ENCODE measurements at regions not wholly inside any gene's neighbourhood (a gene's known extent, or its start where the extent isn't known, plus 50 kb on each side); places are given as distances from the start of the nearest gene placed in this dataset.
A peak's percentile ranks its signal among the peaks of the same experiment; 100 is the strongest.

- Histone ChIP-seq H3K27me3 (ENCODE audit: control insufficient read depth, insufficient read depth, low read length) (no peaks in the 10 kb centered on the region), H3K4me3 (ENCODE audit: low read depth, low read length) (no peak overlapping the region), H3K9me3 (ENCODE audit: control insufficient read depth, insufficient read depth, low read length) (no peaks in the 10 kb centered on the region), H3K27ac (ENCODE audit: low read depth, low read length) (no peak overlapping the region), H3K4me1 (ENCODE audit: control insufficient read depth, insufficient read depth, low read length) (no peaks in the 10 kb centered on the region), H3K36me3 (ENCODE audit: control insufficient read depth, insufficient read depth, low read length) (no peaks in the 10 kb centered on the region)
- DNase-seq (ENCODE audit: low read depth in 4 of 6, low spot score in 6 of 6), result no peak
- WGBS (ENCODE audit: insufficient coverage), result 62% methylated on average over 4 of the region's 4 CpGs
These were observed 100.8 kb upstream of the CD180 start for GRCh38 chr5:67297376-67297775.

GRCh38 chr5:67294266-67294938 lies 97.8 kb upstream of the CD180 start:
- no peak for DNase-seq (ENCODE audit: low read depth in 4 of 6, low spot score in 6 of 6)
- H3K36me3 ChIP-seq (ENCODE audit: control insufficient read depth, insufficient read depth, low read length), result no peaks in the 10 kb centered on the region
- peak overlapping the region; percentile 45 for H3K27ac ChIP-seq (ENCODE audit: low read depth, low read length)
- WGBS (ENCODE audit: insufficient coverage), result no CpG with 5 or more reads among the region's 4 CpGs
- no peak overlapping the region for H3K4me3 ChIP-seq (ENCODE audit: low read depth, low read length)
- H3K4me1 ChIP-seq (ENCODE audit: control insufficient read depth, insufficient read depth, low read length), result peaks cover 9% of the 10 kb centered on the region
- H3K9me3 ChIP-seq (ENCODE audit: control insufficient read depth, insufficient read depth, low read length), result no peaks in the 10 kb centered on the region
- no peaks in the 10 kb centered on the region for H3K27me3 ChIP-seq (ENCODE audit: control insufficient read depth, insufficient read depth, low read length)

- H3K27me3 ChIP-seq (ENCODE audit: control insufficient read depth, insufficient read depth, low read length), result no peaks in the 10 kb centered on the region
- peaks cover 16% of the 10 kb centered on the region for H3K4me1 ChIP-seq (ENCODE audit: control insufficient read depth, insufficient read depth, low read length)
- no peaks in the 10 kb centered on the region for H3K36me3 ChIP-seq (ENCODE audit: control insufficient read depth, insufficient read depth, low read length)
- no peaks in the 10 kb centered on the region for H3K9me3 ChIP-seq (ENCODE audit: control insufficient read depth, insufficient read depth, low read length)
- no peak overlapping the region for H3K4me3 ChIP-seq (ENCODE audit: low read depth, low read length)
- peak in 1 of 6 donors; percentile 45 for DNase-seq (ENCODE audit: low read depth in 4 of 6, low spot score in 6 of 6)
- H3K27ac ChIP-seq (ENCODE audit: low read depth, low read length), result peak overlapping the region; percentile 45
These were observed 96.6 kb upstream of the CD180 start for GRCh38 chr5:67293226-67293625.

- no peaks in the 10 kb centered on the region for H3K9me3 ChIP-seq (ENCODE audit: control insufficient read depth, insufficient read depth, low read length)
- H3K36me3 ChIP-seq (ENCODE audit: control insufficient read depth, insufficient read depth, low read length), result no peaks in the 10 kb centered on the region
- H3K27ac ChIP-seq (ENCODE audit: low read depth, low read length), result peak overlapping the region; percentile 53
- no CpG with 5 or more reads among the region's 4 CpGs for WGBS (ENCODE audit: insufficient coverage)
- no peak for DNase-seq (ENCODE audit: low read depth in 4 of 6, low spot score in 6 of 6)
- peaks cover 16% of the 10 kb centered on the region for H3K4me1 ChIP-seq (ENCODE audit: control insufficient read depth, insufficient read depth, low read length)
- H3K27me3 ChIP-seq (ENCODE audit: control insufficient read depth, insufficient read depth, low read length), result no peaks in the 10 kb centered on the region
- H3K4me3 ChIP-seq (ENCODE audit: low read depth, low read length), result no peak overlapping the region
These were observed 95.8 kb upstream of the CD180 start for GRCh38 chr5:67292201-67292940.

- H3K4me3 ChIP-seq (ENCODE audit: low read depth, low read length), result no peak overlapping the region
- no peak for DNase-seq (ENCODE audit: low read depth in 4 of 6, low spot score in 6 of 6)
These were observed 95.1 kb upstream of the CD180 start for GRCh38 chr5:67291671-67292070.

GRCh38 chr5:67291066-67291465 lies 94.5 kb upstream of the CD180 start:
- Histone ChIP-seq H3K9me3 (ENCODE audit: control insufficient read depth, insufficient read depth, low read length) (no peaks in the 10 kb centered on the region), H3K27ac (ENCODE audit: low read depth, low read length) (no peak overlapping the region), H3K27me3 (ENCODE audit: control insufficient read depth, insufficient read depth, low read length) (no peaks in the 10 kb centered on the region), H3K4me3 (ENCODE audit: low read depth, low read length) (no peak overlapping the region), H3K4me1 (ENCODE audit: control insufficient read depth, insufficient read depth, low read length) (peaks cover 16% of the 10 kb centered on the region), H3K36me3 (ENCODE audit: control insufficient read depth, insufficient read depth, low read length) (no peaks in the 10 kb centered on the region)
- WGBS (ENCODE audit: insufficient coverage), result 75% methylated on average over 1 of the region's 4 CpGs
- no peak for DNase-seq (ENCODE audit: low read depth in 4 of 6, low spot score in 6 of 6)

More at GRCh38 chr5:67291671-67292070, 95.1 kb upstream of the CD180 start:
- no CpG with 5 or more reads among the region's 7 CpGs for WGBS (ENCODE audit: insufficient coverage)
- Histone ChIP-seq H3K27me3 (ENCODE audit: control insufficient read depth, insufficient read depth, low read length) (no peaks in the 10 kb centered on the region), H3K36me3 (ENCODE audit: control insufficient read depth, insufficient read depth, low read length) (no peaks in the 10 kb centered on the region), H3K27ac (ENCODE audit: low read depth, low read length) (peak overlapping the region; percentile 53), H3K4me1 (ENCODE audit: control insufficient read depth, insufficient read depth, low read length) (peaks cover 16% of the 10 kb centered on the region), H3K9me3 (ENCODE audit: control insufficient read depth, insufficient read depth, low read length) (no peaks in the 10 kb centered on the region)

- Histone ChIP-seq H3K4me3 (ENCODE audit: low read depth, low read length) (no peak overlapping the region), H3K36me3 (ENCODE audit: control insufficient read depth, insufficient read depth, low read length) (no peaks in the 10 kb centered on the region), H3K4me1 (ENCODE audit: control insufficient read depth, insufficient read depth, low read length) (peaks cover 16% of the 10 kb centered on the region), H3K27me3 (ENCODE audit: control insufficient read depth, insufficient read depth, low read length) (no peaks in the 10 kb centered on the region), H3K27ac (ENCODE audit: low read depth, low read length) (no peak overlapping the region), H3K9me3 (ENCODE audit: control insufficient read depth, insufficient read depth, low read length) (no peaks in the 10 kb centered on the region)
- 100% methylated on average over 1 of the region's 3 CpGs for WGBS (ENCODE audit: insufficient coverage)
- DNase-seq (ENCODE audit: low read depth in 4 of 6, low spot score in 6 of 6), result no peak
These were observed 94.1 kb upstream of the CD180 start for GRCh38 chr5:67290655-67291054.

- Histone ChIP-seq H3K36me3 (ENCODE audit: control insufficient read depth, insufficient read depth, low read length) (no peaks in the 10 kb centered on the region), H3K4me1 (ENCODE audit: control insufficient read depth, insufficient read depth, low read length) (peaks cover 16% of the 10 kb centered on the region), H3K27me3 (ENCODE audit: control insufficient read depth, insufficient read depth, low read length) (no peaks in the 10 kb centered on the region), H3K4me3 (ENCODE audit: low read depth, low read length) (no peak overlapping the region), H3K27ac (ENCODE audit: low read depth, low read length) (no peak overlapping the region), H3K9me3 (ENCODE audit: control insufficient read depth, insufficient read depth, low read length) (no peaks in the 10 kb centered on the region)
- WGBS (ENCODE audit: insufficient coverage), result 53% methylated on average over 3 of the region's 4 CpGs
- DNase-seq (ENCODE audit: low read depth in 4 of 6, low spot score in 6 of 6), result peak in 2 of 6 donors; percentile 29 to 66
These were observed 93.3 kb upstream of the CD180 start for GRCh38 chr5:67289763-67290521.

- peak in 2 of 6 donors; percentile 46 to 68 for DNase-seq (ENCODE audit: low read depth in 4 of 6, low spot score in 6 of 6)
- Histone ChIP-seq H3K36me3 (ENCODE audit: control insufficient read depth, insufficient read depth, low read length) (no peaks in the 10 kb centered on the region), H3K27me3 (ENCODE audit: control insufficient read depth, insufficient read depth, low read length) (no peaks in the 10 kb centered on the region), H3K9me3 (ENCODE audit: control insufficient read depth, insufficient read depth, low read length) (no peaks in the 10 kb centered on the region), H3K4me1 (ENCODE audit: control insufficient read depth, insufficient read depth, low read length) (peaks cover 16% of the 10 kb centered on the region), H3K4me3 (ENCODE audit: low read depth, low read length) (no peak overlapping the region), H3K27ac (ENCODE audit: low read depth, low read length) (peak overlapping the region; percentile 31)
- 100% methylated on average over 1 of the region's 3 CpGs for WGBS (ENCODE audit: insufficient coverage)
These were observed 91.1 kb upstream of the CD180 start for GRCh38 chr5:67287510-67288268.

Data from spinal cord (tissue), 9 donors.